ENCODE measurements at regions not wholly inside any gene's neighbourhood (a gene's known extent, or its start where the extent isn't known, plus 50 kb on each side); places are given as distances from the start of the nearest gene placed in this dataset.
A peak's percentile ranks its signal among the peaks of the same experiment; 100 is the strongest.

GRCh38 chr3:68239542-68239941 lies 585.1 kb upstream of the SUCLG2 start:
- Mint-ChIP-seq H3K36me3 (ENCODE audit: insufficient read depth) (no peaks in the 10 kb centered on the region), H3K9me3 (no peaks in the 10 kb centered on the region), H3K27ac (no peak overlapping the region), H3K4me1 (ENCODE audit: low read depth in 2 of 2) (no peaks in the 10 kb centered on the region), H3K4me3 (no peak overlapping the region), H3K27me3 (no peaks in the 10 kb centered on the region)
- DNase-seq (no peak), ATAC-seq (replicated peaks) (no peak)

DNA sequence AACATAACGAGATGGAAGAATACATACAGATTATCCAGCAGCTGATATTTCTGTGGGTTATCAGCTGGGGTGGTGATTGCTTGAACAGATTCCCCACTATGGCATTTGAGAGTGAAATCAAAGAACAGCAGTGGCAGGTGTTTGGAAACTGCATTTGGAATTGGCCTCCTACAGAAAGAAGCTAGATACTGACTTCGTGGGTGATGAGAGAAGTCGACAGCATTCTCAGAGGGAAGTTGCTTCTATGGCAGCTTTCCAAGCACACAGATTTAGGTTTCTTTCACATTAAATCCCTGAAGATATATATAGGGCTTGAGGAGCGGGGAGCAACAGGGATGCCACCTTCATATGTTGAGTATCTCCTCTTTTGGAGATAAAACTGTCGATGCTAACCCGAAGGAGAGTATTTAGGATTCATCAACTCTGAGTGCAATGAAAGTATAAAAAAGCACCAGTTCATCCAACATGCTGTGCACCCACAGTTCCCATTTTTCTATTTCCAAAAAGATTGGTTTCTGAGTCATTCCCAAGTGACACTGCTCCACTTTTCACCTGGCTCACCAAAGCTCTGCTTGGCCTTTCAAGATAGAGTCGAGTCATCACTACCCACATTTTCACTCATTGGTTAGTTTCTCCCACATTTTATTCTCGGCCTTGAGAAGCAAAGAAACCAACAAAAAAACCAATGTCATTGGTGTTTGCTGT lies 579.8 kb upstream of the SUCLG2 start:
- Mint-ChIP-seq H3K4me1 (ENCODE audit: low read depth in 2 of 2) (no peaks in the 10 kb centered on the region), H3K27me3 (no peaks in the 10 kb centered on the region), H3K27ac (no peak overlapping the region), H3K9me3 (peaks cover 0 to 2% of the 10 kb centered on the region in 2 donors), H3K4me3 (no peak overlapping the region), H3K36me3 (ENCODE audit: insufficient read depth) (no peaks in the 10 kb centered on the region)
- no peak for DNase-seq
- no peak for ATAC-seq (replicated peaks)

- Mint-ChIP-seq H3K4me1 (ENCODE audit: low read depth in 2 of 2) (no peaks in the 10 kb centered on the region), H3K9me3 (peaks cover 0 to 2% of the 10 kb centered on the region in 2 donors), H3K36me3 (ENCODE audit: insufficient read depth) (no peaks in the 10 kb centered on the region), H3K27ac (no peak overlapping the region), H3K27me3 (no peaks in the 10 kb centered on the region), H3K4me3 (no peak overlapping the region)
- ATAC-seq (replicated peaks) (no peak), DNase-seq (no peak)
Observed at GRCh38 chr3:68228856-68229255, 574.4 kb upstream of the SUCLG2 start.

- no peak for DNase-seq
- no peaks in the 10 kb centered on the region for H3K9me3 Mint-ChIP-seq
- ATAC-seq (replicated peaks), result no peak
- H3K36me3 Mint-ChIP-seq (ENCODE audit: insufficient read depth), result no peaks in the 10 kb centered on the region
- H3K4me1 Mint-ChIP-seq (ENCODE audit: low read depth in 2 of 2), result peaks cover 6 to 8% of the 10 kb centered on the region in 2 donors
- no peak overlapping the region for H3K27ac Mint-ChIP-seq
- no peak overlapping the region for H3K4me3 Mint-ChIP-seq
- H3K27me3 Mint-ChIP-seq, result no peaks in the 10 kb centered on the region
Observed at GRCh38 chr3:68220832-68221231, 566.4 kb upstream of the SUCLG2 start.

- Mint-ChIP-seq H3K4me1 (ENCODE audit: low read depth in 2 of 2) (peaks cover 0 to 4% of the 10 kb centered on the region in 2 donors), H3K9me3 (no peaks in the 10 kb centered on the region), H3K4me3 (peak overlapping the region in 1 of 2 donors; percentile 22), H3K27ac (no peak overlapping the region), H3K36me3 (ENCODE audit: insufficient read depth) (no peaks in the 10 kb centered on the region), H3K27me3 (no peaks in the 10 kb centered on the region)
- no peak for ATAC-seq (replicated peaks)
- no peak for DNase-seq
Observed at GRCh38 chr3:68211637-68212036, 557.2 kb upstream of the SUCLG2 start.

- peaks cover 0 to 4% of the 10 kb centered on the region in 2 donors for H3K4me1 Mint-ChIP-seq (ENCODE audit: low read depth in 2 of 2)
- no peak overlapping the region for H3K4me3 Mint-ChIP-seq
- DNase-seq, result no peak
- H3K27ac Mint-ChIP-seq, result no peak overlapping the region
- no peaks in the 10 kb centered on the region for H3K27me3 Mint-ChIP-seq
- H3K36me3 Mint-ChIP-seq (ENCODE audit: insufficient read depth), result no peaks in the 10 kb centered on the region
- H3K9me3 Mint-ChIP-seq, result no peaks in the 10 kb centered on the region
- ATAC-seq (replicated peaks), result no peak
Observed at GRCh38 chr3:68210635-68211034, 556.2 kb upstream of the SUCLG2 start.

DNA sequence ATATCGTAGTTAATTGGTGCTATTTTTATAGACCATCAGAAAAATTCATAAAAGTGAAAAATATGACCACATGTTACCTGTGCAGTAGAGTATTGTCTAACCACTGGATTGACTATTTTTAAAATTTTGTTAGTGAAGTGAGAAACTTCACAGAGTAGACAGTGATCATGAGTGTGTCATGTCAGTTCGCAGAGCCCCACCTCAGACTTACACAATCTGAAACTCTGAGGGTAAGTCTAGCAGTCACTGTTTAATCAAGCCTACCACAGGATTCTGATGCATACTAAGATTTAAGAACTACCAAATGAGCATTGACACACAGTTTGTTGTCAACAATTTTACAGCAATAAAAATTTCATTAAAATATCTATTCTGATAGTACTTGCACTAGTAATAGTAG lies 552.9 kb upstream of the SUCLG2 start:
- peaks cover 4 to 6% of the 10 kb centered on the region in 2 donors for H3K9me3 Mint-ChIP-seq
- no peak overlapping the region for H3K4me3 Mint-ChIP-seq
- H3K27ac Mint-ChIP-seq, result no peak overlapping the region
- H3K4me1 Mint-ChIP-seq (ENCODE audit: low read depth in 2 of 2), result no peaks in the 10 kb centered on the region
- H3K27me3 Mint-ChIP-seq, result no peaks in the 10 kb centered on the region
- H3K36me3 Mint-ChIP-seq (ENCODE audit: insufficient read depth), result no peaks in the 10 kb centered on the region
- no peak for DNase-seq
- no peak for ATAC-seq (replicated peaks)

DNA sequence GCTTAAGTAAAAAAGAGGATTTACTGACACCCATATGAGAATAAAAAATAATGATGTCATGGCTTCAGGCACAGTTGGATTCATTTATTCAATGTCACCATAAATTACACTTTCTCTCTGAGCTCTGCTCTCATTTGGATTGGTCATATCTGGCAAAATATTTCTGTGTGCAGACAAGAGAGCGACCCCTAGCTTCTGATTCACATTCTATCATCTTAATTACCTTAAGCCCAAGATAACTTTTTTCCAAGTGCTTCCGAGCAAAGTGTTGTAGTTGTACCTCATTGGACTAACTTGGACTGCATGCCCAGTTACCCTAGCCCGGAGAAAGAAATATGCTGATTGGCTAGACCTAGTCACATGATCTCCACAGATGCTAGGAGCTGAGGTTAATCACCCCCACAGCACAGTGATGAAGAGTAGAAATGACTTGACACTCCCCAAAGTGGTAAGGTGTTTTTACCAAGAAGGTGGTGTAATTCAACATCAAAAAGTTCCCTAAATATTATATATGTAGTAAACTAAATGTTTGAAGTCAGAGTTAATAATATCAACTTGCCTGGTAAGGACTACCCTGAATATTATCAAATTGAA lies 552.2 kb upstream of the SUCLG2 start:
- H3K36me3 Mint-ChIP-seq (ENCODE audit: insufficient read depth), result no peaks in the 10 kb centered on the region
- ATAC-seq (replicated peaks), result no peak
- no peak overlapping the region for H3K27ac Mint-ChIP-seq
- DNase-seq, result no peak
- peaks cover 4 to 6% of the 10 kb centered on the region in 2 donors for H3K9me3 Mint-ChIP-seq
- no peaks in the 10 kb centered on the region for H3K27me3 Mint-ChIP-seq
- no peak overlapping the region for H3K4me3 Mint-ChIP-seq
- no peaks in the 10 kb centered on the region for H3K4me1 Mint-ChIP-seq (ENCODE audit: low read depth in 2 of 2)

GRCh38 chr3:68186733-68187132 lies 532.3 kb upstream of the SUCLG2 start:
- H3K4me1 Mint-ChIP-seq (ENCODE audit: low read depth in 2 of 2), result peaks cover 4 to 9% of the 10 kb centered on the region in 2 donors
- no peaks in the 10 kb centered on the region for H3K27me3 Mint-ChIP-seq
- H3K9me3 Mint-ChIP-seq, result no peaks in the 10 kb centered on the region
- no peak overlapping the region for H3K4me3 Mint-ChIP-seq
- H3K27ac Mint-ChIP-seq, result no peak overlapping the region
- no peaks in the 10 kb centered on the region for H3K36me3 Mint-ChIP-seq (ENCODE audit: insufficient read depth)
- ATAC-seq (replicated peaks) (no peak), DNase-seq (no peak)

GRCh38 chr3:68176600-68176999 lies 522.2 kb upstream of the SUCLG2 start:
- Mint-ChIP-seq H3K27ac (no peak overlapping the region), H3K36me3 (ENCODE audit: insufficient read depth) (no peaks in the 10 kb centered on the region), H3K27me3 (no peaks in the 10 kb centered on the region), H3K9me3 (peaks cover 0 to 15% of the 10 kb centered on the region in 2 donors), H3K4me3 (no peak overlapping the region), H3K4me1 (ENCODE audit: low read depth in 2 of 2) (no peaks in the 10 kb centered on the region)
- DNase-seq (no peak), ATAC-seq (replicated peaks) (no peak)

- Mint-ChIP-seq H3K9me3 (peaks cover 6 to 22% of the 10 kb centered on the region in 2 donors), H3K36me3 (ENCODE audit: insufficient read depth) (no peaks in the 10 kb centered on the region), H3K4me1 (ENCODE audit: low read depth in 2 of 2) (no peaks in the 10 kb centered on the region), H3K27me3 (no peaks in the 10 kb centered on the region), H3K27ac (no peak overlapping the region), H3K4me3 (no peak overlapping the region)
- DNase-seq, result no peak
- ATAC-seq (replicated peaks), result no peak
Observed at GRCh38 chr3:68173012-68173634, 518.7 kb upstream of the SUCLG2 start.

- Mint-ChIP-seq H3K9me3 (peaks cover 6 to 22% of the 10 kb centered on the region in 2 donors), H3K27ac (no peak overlapping the region), H3K4me3 (no peak overlapping the region), H3K36me3 (ENCODE audit: insufficient read depth) (no peaks in the 10 kb centered on the region), H3K27me3 (no peaks in the 10 kb centered on the region), H3K4me1 (ENCODE audit: low read depth in 2 of 2) (no peaks in the 10 kb centered on the region)
- no peak for DNase-seq
- no peak for ATAC-seq (replicated peaks)
Observed at GRCh38 chr3:68172039-68172438, 517.6 kb upstream of the SUCLG2 start.

DNA sequence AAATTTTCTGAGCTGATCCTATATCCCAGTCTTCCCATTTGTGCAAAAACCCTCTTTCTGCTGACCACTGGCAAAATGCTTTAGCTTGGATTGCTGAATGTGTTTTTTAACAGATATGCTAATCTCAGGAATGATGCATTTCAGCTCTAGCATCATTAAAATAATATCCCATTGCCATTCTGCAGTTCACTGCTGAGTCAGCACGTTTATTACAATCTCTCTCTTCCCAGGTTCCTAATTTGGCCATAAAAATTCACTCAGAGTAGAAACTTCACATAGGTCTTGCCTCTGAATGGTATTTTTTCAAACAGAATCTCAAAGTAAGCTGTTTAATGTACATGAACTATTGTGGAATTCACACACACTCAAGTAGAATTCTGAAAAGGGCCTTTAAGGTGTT lies 509.6 kb upstream of the SUCLG2 start:
- no peaks in the 10 kb centered on the region for H3K27me3 Mint-ChIP-seq
- no peaks in the 10 kb centered on the region for H3K9me3 Mint-ChIP-seq
- no peak overlapping the region for H3K27ac Mint-ChIP-seq
- H3K4me3 Mint-ChIP-seq, result no peak overlapping the region
- DNase-seq (no peak), ATAC-seq (replicated peaks) (no peak)
- H3K4me1 Mint-ChIP-seq (ENCODE audit: low read depth in 2 of 2), result no peaks in the 10 kb centered on the region
- H3K36me3 Mint-ChIP-seq (ENCODE audit: insufficient read depth), result peaks cover 2% of the 10 kb centered on the region

GRCh38 chr3:68163062-68163461 lies 508.6 kb upstream of the SUCLG2 start:
- Mint-ChIP-seq H3K4me3 (no peak overlapping the region), H3K9me3 (no peaks in the 10 kb centered on the region), H3K4me1 (ENCODE audit: low read depth in 2 of 2) (no peaks in the 10 kb centered on the region), H3K36me3 (ENCODE audit: insufficient read depth) (peaks cover 2% of the 10 kb centered on the region), H3K27me3 (no peaks in the 10 kb centered on the region), H3K27ac (no peak overlapping the region)
- no peak for DNase-seq
- no peak for ATAC-seq (replicated peaks)
